ENCODE measurements at regions not wholly inside any gene's neighbourhood (a gene's known extent, or its start where the extent isn't known, plus 50 kb on each side); places are given as distances from the start of the nearest gene placed in this dataset.

GRCh38 chr6:27568226-27568897, 95.5 kb upstream of the ZNF184 start:
- Histone ChIP-seq H3K4me3 (no peak overlapping the region), H3K27ac (no peak overlapping the region), H3K4me1 (no peaks in the 10 kb centered on the region), H3K36me3 (no peaks in the 10 kb centered on the region), H3K9me3 (no peaks in the 10 kb centered on the region), H3K27me3 (peaks cover 5 to 61% (median 17%) of the 10 kb centered on the region in 4 donors)
- no peak for FAIRE-seq
- intact Hi-C loops (cut with DNase I) = no loop called here
- DNase-seq = no peak
- no peak for ATAC-seq
- no peak for TF ChIP-seq CTCF (IDR thresholded peaks at IDR 0.05)
- 15 to 18% methylated on average over 13 of the region's 13 CpGs for WGBS, 2 donors

- FAIRE-seq (no peak), ATAC-seq (no peak), DNase-seq (no peak)
- no peaks in the 10 kb centered on the region for H3K4me1 ChIP-seq
- no peak for TF ChIP-seq CTCF (IDR thresholded peaks at IDR 0.05)
- no peak overlapping the region for H3K4me3 ChIP-seq
- 5% methylated on average over 41 of the region's 41 CpGs for WGBS, 2 donors
- H3K27ac ChIP-seq = no peak overlapping the region
- no peaks in the 10 kb centered on the region for H3K36me3 ChIP-seq
- intact Hi-C loops (cut with DNase I) = no loop called here
- peaks cover 5 to 81% (median 17%) of the 10 kb centered on the region in 4 donors for H3K27me3 ChIP-seq
- no peaks in the 10 kb centered on the region for H3K9me3 ChIP-seq
Observed at GRCh38 chr6:27565839-27566779, 93.2 kb upstream of the ZNF184 start.

GRCh38 chr6:27562027-27562410, 89.1 kb upstream of the ZNF184 start:
- Histone ChIP-seq H3K4me3 (no peak overlapping the region), H3K9me3 (no peaks in the 10 kb centered on the region), H3K27ac (no peak overlapping the region), H3K4me1 (no peaks in the 10 kb centered on the region), H3K27me3 (peaks cover 5 to 89% (median 19%) of the 10 kb centered on the region in 4 donors), H3K36me3 (no peaks in the 10 kb centered on the region)
- no peak for FAIRE-seq
- intact Hi-C loops (cut with DNase I) = no loop called here
- TF ChIP-seq CTCF (IDR thresholded peaks at IDR 0.05) = no peak
- WGBS, 2 donors = 27 to 30% methylated on average over 11 of the region's 11 CpGs
- no peak for ATAC-seq
- DNase-seq = no peak

GRCh38 chr6:27558028-27558724, 85.3 kb upstream of the ZNF184 start:
- peaks cover 0 to 85% (median 9%) of the 10 kb centered on the region in 4 donors for H3K27me3 ChIP-seq
- TF ChIP-seq CTCF (IDR thresholded peaks at IDR 0.05) = no peak
- 6 to 7% methylated on average over 31 of the region's 31 CpGs for WGBS, 2 donors
- intact Hi-C loops (cut with DNase I) = no loop called here
- FAIRE-seq (no peak), ATAC-seq (no peak), DNase-seq (no peak)
- H3K4me1 ChIP-seq = no peaks in the 10 kb centered on the region
- H3K27ac ChIP-seq = no peak overlapping the region
- H3K4me3 ChIP-seq = no peak overlapping the region
- H3K36me3 ChIP-seq = no peaks in the 10 kb centered on the region
- H3K9me3 ChIP-seq = no peaks in the 10 kb centered on the region

All from pancreas (tissue), 10 donors.